ENCODE measurements at regions not wholly inside any gene's neighbourhood (a gene's known extent, or its start where the extent isn't known, plus 50 kb on each side); places are given as distances from the start of the nearest gene placed in this dataset.

DNA sequence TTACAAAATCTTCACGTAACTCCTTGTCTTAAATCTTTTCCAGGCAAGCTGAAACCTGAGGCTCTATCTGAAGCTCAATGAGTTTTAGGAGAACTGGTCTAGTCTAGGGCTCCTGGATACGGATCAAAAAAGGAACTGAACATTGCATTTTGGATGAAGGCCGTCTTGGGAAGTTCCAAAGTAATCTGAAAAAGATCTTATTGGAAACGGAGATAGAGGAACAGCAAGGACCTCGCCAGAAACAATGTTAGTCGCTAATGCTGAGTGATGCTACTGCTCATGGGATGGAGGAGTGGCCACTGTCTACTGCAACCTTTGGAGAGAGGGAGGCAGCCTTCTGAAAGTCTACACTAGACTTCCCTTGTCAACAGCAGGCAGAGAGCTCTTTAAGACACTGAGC is 91.4 kb upstream of the ATXN1 start:
- no peak for TF ChIP-seq POLR2A (IDR thresholded peaks at IDR 0.05)
- TF ChIP-seq, protein P1, sequence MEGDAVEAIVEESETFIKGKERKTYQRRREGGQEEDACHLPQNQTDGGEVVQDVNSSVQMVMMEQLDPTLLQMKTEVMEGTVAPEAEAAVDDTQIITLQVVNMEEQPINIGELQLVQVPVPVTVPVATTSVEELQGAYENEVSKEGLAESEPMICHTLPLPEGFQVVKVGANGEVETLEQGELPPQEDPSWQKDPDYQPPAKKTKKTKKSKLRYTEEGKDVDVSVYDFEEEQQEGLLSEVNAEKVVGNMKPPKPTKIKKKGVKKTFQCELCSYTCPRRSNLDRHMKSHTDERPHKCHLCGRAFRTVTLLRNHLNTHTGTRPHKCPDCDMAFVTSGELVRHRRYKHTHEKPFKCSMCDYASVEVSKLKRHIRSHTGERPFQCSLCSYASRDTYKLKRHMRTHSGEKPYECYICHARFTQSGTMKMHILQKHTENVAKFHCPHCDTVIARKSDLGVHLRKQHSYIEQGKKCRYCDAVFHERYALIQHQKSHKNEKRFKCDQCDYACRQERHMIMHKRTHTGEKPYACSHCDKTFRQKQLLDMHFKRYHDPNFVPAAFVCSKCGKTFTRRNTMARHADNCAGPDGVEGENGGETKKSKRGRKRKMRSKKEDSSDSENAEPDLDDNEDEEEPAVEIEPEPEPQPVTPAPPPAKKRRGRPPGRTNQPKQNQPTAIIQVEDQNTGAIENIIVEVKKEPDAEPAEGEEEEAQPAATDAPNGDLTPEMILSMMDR (IDR thresholded peaks at IDR 0.05): no peak

All from testis (tissue), 2 donors.